Activated naive CD4-positive, alpha-beta T cell treated with anti-CD3 and anti-CD28 coated beads, Interleukin-2, amount 50 U/mL, for 72 hours (primary cell): ENCODE measurements at regions not wholly inside any gene's neighbourhood (a gene's known extent, or its start where the extent isn't known, plus 50 kb on each side); places are given as distances from the start of the nearest gene placed in this dataset.

Experiments
- ATAC-seq, 2 donors: fragments of 150-1000 bp; cut with Tn5 transposase; 2 replicates each; pipeline ENCODE4 v1.10.0; 2021; ENCODE audit warnings: mild to moderate bottlenecking in 2 of 2, moderate library complexity in 2 of 2
- DNase-seq, 2 donors: peaks; one replicate each; pipeline ENCODE4 v3.0.0; 2021 to 2022; ENCODE audit warnings: low spot score in 2 of 2
- H3K27ac Mint-ChIP-seq, 2 donors: one replicate each; pipeline ENCODE4 v1.8.0; 2022; ENCODE audit warnings: mild to moderate bottlenecking in 2 of 2, mixed read lengths in 2 of 2
- H3K36me3 Mint-ChIP-seq, 2 donors: one replicate each; pipeline ENCODE4 v1.8.0; 2022; ENCODE audit warnings: mixed read lengths in 2 of 2
- H3K9me3 Mint-ChIP-seq, 2 donors: one replicate each; pipeline ENCODE4 v1.8.0; 2022; ENCODE audit warnings: mixed read lengths in 2 of 2

DNA sequence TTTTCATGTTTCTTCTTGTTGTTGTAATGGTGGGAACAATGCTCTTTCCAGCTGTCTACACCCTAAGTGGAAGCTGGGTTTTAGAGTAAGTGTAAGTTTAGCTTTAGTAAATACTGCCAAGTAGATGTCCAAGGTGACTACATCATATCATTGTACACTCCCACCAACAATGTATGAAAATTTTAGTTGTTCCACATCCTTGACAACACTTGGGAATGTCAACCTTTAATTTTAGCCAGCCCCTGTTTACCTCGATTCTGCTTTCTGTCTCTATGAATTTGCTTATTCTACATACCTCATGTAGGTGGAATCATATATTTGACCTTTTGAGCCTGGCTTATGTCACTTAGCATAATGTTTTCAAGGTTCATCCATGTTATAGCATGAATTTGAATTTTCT is 93.0 kb downstream of the MTPAP start:
- H3K9me3 Mint-ChIP-seq: peaks cover 11 to 15% of the 10 kb centered on the region in 2 donors
- no peak overlapping the region for H3K27ac Mint-ChIP-seq
- H3K36me3 Mint-ChIP-seq: peaks cover 0 to 8% of the 10 kb centered on the region in 2 donors
- DNase-seq: no peak
- ATAC-seq: no peak

DNA sequence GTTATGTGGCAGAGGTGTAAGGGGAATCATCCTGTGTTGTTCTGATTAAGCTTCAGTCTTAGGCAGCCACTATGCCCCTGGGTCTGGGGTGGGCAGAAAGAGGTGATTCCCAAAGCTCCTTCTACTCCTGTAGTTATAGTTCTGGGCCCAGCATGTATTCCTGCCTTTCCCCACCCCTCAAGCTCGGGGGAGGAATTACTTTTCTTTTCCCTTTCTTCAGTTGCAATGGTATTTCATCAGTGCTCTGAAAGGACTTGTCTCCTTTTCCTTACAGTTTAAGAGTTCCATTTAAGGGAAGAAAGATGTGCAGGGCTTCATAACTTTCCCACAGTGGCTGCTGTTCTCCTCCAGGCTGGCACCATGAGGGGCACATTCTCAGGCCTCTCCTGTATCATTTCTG is 94.2 kb downstream of the MTPAP start:
- DNase-seq (no peak), ATAC-seq (no peak)
- H3K36me3 Mint-ChIP-seq: peaks cover 0 to 8% of the 10 kb centered on the region in 2 donors
- H3K27ac Mint-ChIP-seq: no peak overlapping the region
- peaks cover 11 to 15% of the 10 kb centered on the region in 2 donors for H3K9me3 Mint-ChIP-seq

DNA sequence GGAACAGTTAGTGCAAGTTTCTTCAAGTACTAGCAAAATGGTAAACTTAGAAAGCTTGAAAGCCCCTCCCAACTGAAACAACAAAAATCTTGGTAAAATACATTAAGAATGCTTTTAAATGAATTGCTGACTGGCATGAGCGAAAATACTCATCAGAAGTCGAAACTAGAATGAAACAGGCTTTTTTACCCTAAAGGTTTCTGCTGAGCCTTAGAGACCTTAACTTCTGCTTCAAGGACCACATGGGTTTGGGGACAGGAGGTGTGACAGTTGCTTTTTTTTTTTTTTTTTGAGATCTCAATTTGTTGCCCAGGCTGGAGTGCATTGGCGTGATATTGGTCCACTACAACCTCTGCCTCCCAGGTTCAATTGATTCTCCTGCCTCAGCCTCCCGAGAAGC is 100.3 kb downstream of the MTPAP start:
- Mint-ChIP-seq H3K27ac (no peak overlapping the region), H3K9me3 (peaks cover 6% of the 10 kb centered on the region in 2 donors), H3K36me3 (no peaks in the 10 kb centered on the region)
- ATAC-seq: no peak
- DNase-seq: no peak

DNA sequence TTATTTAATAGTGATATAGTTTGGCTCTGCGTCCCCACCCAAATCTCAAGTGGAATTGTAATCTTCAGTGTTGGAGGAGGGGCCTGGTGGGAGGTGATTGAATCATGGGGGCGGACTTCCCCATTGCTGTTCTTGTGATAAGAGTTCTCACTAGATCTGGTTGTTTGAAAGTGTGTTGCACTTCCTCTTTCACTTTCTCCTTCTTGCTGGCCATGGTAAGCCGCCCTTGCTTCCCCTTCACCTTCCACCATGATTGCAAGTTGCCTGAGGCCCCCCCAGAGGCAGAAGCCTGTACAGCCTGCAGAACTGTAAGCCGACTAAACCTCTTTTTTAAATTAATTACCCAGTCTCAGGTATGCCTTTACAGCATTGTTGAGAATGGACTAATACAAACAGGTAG is 101.4 kb downstream of the MTPAP start:
- no peak overlapping the region for H3K27ac Mint-ChIP-seq
- DNase-seq: no peak
- peaks cover 6% of the 10 kb centered on the region in 2 donors for H3K9me3 Mint-ChIP-seq
- no peaks in the 10 kb centered on the region for H3K36me3 Mint-ChIP-seq
- peak in 1 of 2 donors; percentile 31 for ATAC-seq

DNA sequence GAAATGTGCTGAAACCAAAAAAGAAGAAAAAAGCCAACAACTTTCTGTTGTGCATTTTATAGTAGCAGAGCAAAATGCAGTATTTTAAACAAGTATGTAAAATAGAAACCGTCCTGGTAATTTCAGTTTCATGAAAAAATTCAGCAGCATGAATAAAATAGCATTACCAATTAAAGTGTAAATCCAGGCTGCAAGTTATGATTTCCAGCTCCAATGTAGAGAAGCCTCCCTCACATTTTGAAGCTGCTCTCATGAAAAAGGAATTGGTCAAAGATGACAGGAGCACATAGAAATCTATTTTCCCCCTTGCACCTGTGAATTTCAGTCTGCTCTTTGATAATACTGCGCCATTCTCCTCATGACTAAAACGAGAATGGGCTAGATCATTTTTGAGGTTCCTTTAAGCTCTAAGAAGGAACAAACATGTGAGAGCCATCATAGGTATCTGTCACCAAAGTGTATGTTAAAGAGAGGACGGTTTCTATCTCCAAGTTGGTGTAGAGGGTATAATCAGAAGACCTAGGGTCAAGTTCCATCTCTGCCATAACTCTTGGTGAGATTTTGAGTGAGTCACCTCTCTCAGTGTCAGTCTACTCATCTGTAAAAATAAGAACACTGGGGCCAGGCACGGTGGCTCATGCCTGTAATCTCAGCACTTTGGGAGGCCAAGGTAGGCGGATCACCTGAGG is 107.5 kb downstream of the MTPAP start:
- no peak overlapping the region for H3K27ac Mint-ChIP-seq
- no peak for DNase-seq
- no peaks in the 10 kb centered on the region for H3K36me3 Mint-ChIP-seq
- no peaks in the 10 kb centered on the region for H3K9me3 Mint-ChIP-seq
- ATAC-seq: no peak

DNA sequence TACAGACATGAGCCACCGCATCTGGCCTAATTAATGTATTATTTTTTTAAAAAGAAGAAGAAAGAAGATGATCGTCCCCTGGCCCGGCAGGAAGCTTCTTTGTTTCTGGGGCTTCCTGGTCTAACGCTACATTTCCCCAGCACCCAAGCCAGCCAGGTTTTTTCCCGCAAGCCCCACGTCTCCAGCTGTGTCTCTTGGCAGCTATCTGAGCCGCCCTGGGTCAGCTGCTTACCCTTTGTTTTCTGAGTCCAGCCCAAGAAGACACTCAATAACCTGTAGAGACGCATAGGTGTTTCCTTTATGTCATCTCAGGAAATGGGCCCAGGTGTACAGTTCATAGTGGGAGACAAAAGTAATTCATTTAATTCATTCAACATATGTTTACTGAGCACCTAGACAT is 110.2 kb downstream of the MTPAP start:
- Mint-ChIP-seq H3K27ac (peak overlapping the region in 1 of 2 donors; percentile 85), H3K36me3 (no peaks in the 10 kb centered on the region), H3K9me3 (no peaks in the 10 kb centered on the region)
- DNase-seq (no peak), ATAC-seq (no peak)

DNA sequence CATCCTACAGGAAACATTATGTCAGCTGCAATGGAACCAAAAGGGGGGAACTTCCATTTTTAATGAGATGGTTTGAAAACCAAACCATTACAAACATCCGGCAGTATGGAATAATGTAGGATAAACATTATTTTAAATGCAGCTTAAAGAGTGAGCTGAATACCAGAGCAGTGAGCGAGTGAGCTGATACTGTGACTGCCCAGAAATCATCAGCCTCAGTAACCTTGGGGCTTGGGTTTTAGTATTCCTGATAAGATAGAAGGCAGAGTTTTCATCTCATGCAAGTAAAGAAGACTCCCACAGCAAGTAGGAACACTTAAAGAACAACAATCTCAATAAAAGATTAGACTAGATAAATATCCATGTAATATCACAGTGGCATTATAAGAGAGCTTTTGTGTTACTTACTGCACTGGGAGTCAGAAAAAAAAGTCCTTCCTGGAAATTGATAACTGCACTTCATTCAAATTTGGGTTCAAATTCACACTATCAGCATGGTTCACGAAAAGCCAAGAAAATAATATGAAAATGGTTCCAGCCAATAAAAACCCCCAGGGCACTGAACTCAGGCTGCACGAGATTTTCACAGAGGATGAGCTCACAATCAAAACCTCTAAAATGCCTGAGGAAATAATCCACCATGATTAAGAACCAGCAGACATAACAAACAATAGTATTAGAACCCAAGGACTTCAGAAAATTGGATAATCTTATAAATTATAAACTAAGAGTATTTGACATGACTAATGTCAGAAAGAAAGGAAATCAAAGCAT is 115.7 kb downstream of the MTPAP start:
- no peak for DNase-seq
- Mint-ChIP-seq H3K9me3 (no peaks in the 10 kb centered on the region), H3K36me3 (no peaks in the 10 kb centered on the region), H3K27ac (no peak overlapping the region)
- no peak for ATAC-seq

DNA sequence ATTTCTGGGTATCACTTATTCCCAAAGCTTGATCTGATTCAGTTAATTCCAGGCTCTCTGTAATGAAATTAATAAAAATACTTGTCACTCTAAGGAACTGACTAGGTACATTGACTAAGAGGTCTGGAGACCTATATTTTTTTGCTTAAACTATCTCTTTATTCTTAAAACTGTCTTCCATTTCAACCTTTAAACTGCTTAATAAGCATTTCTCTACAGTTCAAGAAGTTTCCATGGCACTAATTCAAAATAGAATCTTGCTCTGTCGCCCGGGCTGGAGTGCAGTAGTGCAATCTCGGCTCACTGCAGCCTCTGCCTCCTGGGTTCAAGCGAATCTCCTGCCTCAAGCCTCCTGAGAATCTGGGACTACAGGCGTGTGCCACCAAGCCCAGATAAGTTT is 117.4 kb downstream of the MTPAP start:
- H3K9me3 Mint-ChIP-seq: no peaks in the 10 kb centered on the region
- H3K27ac Mint-ChIP-seq: no peak overlapping the region
- H3K36me3 Mint-ChIP-seq: no peaks in the 10 kb centered on the region
- ATAC-seq: no peak
- DNase-seq: no peak

DNA sequence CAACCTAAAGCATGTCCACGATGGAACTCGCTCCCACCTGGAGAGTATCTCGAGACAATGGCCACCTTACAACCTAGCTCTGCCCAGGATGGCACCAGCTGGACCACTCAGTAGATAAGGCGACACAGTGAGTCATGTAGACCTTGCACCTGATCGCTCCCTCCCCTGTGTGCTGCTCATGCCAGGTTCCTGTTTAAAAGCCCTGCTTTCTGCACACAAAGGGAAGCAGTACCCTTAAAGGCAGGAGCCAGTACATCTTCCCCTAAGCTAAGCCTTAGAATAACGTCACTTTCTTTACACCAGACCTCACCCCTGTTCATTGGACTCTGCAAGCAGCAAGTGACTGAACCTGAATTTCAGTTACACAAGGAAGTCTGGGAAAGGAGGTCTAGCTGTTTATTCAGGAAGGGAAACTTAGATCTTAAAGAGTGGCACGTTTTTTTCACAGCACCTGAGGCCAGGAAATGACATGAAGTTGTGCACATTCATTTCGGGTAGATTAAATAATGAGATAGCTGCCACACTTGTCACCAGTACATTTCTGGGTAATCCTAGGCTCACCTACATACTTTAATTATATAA is 117.9 kb downstream of the MTPAP start:
- DNase-seq (no peak), ATAC-seq (peak; percentile 29 to 32)
- Mint-ChIP-seq H3K9me3 (no peaks in the 10 kb centered on the region), H3K36me3 (no peaks in the 10 kb centered on the region), H3K27ac (no peak overlapping the region)

DNA sequence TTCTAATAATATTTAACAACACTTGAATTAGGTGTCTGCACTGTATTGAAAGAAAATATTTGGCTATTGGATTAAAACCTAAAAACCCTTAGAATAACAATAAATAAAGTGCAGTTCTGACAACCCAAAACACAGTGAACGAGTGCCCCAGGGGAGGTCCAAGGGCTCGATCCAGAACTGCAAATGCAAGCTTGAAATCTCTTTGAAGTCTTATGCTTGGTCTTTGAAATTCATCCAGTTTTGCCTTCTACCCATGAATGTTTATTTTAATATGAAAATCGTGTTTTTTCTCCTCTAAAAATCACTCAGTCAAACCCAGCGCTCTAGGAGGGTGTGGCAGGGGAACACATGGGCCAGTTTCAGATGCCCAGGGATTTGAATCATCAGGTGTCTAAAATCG is 119.5 kb downstream of the MTPAP start:
- Mint-ChIP-seq H3K27ac (no peak overlapping the region), H3K9me3 (no peaks in the 10 kb centered on the region), H3K36me3 (no peaks in the 10 kb centered on the region)
- DNase-seq (no peak), ATAC-seq (no peak)

DNA sequence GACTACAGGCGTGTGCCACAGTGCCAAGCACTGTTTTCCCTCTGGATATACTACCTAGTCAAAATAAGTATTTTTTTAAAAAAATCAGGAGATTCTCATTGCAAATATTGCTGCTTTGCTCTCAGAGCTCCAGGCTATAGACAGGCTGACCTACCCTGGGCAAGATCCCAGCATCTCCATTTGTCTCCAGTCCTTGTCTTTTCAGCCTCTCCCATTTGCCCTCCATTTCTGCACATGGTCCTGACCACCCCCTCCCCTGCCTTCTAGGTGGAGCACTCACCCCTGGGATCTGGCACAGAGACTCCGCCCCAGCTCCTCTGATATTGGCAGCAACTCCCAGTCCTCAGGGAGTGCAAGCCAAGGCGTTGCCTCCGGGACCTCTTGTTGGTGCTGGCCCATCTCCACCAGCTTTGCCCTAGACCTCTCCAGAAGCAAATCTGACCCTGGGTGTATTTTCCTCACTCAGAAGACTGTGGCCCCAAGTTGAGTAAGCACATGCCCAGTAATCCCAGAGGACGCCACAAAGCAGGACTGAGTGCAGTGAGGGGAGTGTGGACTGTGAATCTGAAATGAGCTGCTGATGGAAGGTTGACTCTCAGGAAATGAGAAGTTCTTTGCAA is 120.6 kb downstream of the MTPAP start:
- H3K36me3 Mint-ChIP-seq: no peaks in the 10 kb centered on the region
- ATAC-seq (no peak), DNase-seq (no peak)
- H3K27ac Mint-ChIP-seq: no peak overlapping the region
- no peaks in the 10 kb centered on the region for H3K9me3 Mint-ChIP-seq

DNA sequence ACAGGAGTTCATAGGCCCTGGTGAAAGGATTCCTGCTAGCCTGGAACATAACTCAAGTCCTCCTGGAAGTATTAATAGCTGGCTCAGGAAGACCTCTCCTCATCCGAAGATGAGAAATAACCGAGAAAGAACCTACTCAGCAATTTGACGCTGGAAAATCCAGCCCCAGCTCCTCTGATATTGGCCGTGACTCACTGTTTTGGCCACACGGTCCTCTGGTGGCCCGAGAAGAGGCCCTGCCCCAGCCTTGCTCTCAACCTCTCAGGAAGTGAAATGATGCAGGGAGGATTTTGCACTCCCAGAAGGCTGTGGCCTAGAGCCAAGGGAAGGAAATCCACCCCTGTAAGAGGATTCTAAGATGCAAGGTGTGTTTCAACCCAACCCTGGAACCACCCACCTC is 121.6 kb downstream of the MTPAP start:
- no peaks in the 10 kb centered on the region for H3K36me3 Mint-ChIP-seq
- H3K9me3 Mint-ChIP-seq: no peaks in the 10 kb centered on the region
- H3K27ac Mint-ChIP-seq: no peak overlapping the region
- DNase-seq (no peak), ATAC-seq (no peak)

DNA sequence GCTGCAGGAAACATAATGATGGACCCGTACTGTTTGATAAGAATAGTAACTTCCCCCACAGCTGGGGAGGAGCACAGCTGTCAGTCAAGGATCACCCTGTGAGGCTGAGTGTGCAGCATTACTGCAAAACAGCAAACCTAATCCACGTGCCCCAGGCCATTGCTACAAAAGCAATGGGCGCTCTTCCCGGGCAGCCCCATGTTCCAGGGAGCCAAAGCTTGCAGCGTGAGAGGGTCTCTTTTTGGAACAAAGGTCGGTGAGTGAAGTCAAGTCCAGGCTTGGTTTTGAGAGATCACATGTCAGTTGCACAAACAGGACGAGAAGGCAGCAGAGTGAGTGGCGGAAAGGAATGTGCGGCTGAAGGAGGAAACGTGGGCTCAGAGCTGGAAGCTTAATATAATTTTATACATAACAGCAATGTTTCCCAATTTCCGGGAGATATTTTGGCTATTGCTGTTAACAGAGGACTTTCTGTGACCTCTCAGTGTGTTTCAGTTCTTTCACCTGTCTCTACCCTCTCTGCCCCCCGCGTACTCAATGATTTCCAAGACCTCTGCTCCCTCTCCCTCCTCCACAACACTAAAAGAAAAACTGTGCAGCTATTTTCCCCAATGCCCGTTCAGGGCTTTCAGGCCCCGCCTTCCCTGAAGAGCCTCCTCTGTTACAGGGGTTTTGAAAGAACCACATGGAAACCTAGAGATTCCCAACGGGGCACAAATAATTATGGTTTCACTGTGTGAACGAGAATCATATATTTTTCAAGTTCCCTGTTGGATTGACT is 128.9 kb downstream of the MTPAP start:
- DNase-seq (no peak), ATAC-seq (no peak)
- Mint-ChIP-seq H3K9me3 (no peaks in the 10 kb centered on the region), H3K36me3 (no peaks in the 10 kb centered on the region), H3K27ac (no peak overlapping the region)

DNA sequence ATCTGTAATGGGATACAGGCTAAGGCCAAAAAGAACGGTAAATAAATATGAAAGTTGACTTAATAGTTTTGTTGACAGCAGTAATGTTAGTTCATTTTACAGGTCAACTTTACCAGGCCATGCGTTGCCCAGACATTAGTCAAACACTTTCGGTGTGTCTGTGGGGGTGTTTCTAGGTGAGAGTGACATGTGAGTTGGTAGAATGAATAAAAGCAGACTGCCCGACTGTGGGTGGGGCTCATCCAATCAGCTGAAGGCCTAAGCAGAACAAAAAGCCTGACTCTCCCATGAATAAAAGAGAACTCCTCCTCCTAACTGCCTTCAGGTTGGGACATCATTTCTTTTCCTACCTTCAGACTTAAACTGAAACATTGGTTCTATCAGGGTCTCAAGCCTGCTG is 132.3 kb downstream of the MTPAP start:
- DNase-seq (no peak), ATAC-seq (no peak)
- no peaks in the 10 kb centered on the region for H3K36me3 Mint-ChIP-seq
- H3K27ac Mint-ChIP-seq: no peak overlapping the region
- no peaks in the 10 kb centered on the region for H3K9me3 Mint-ChIP-seq

DNA sequence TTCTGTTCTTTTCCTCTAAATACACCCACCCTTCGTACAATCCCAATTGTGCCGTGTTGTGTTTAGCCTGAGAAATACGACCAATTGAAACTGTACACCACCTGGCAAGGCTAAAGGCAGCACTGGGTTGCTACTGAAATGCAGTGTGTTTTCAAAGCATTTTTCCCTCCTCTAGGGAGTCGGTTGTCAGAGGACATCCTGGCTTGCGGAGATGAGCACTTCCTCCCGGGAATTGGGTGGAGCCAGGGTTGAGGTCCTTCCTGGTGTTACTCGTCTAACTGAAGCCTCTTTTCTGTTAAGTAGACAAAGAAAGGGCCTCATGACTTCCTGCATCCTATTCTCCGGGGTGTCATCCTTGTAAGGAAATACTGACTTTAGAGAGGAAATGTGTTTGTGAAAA is 133.5 kb downstream of the MTPAP start:
- no peaks in the 10 kb centered on the region for H3K9me3 Mint-ChIP-seq
- H3K27ac Mint-ChIP-seq: no peak overlapping the region
- DNase-seq (no peak), ATAC-seq (no peak)
- no peaks in the 10 kb centered on the region for H3K36me3 Mint-ChIP-seq

DNA sequence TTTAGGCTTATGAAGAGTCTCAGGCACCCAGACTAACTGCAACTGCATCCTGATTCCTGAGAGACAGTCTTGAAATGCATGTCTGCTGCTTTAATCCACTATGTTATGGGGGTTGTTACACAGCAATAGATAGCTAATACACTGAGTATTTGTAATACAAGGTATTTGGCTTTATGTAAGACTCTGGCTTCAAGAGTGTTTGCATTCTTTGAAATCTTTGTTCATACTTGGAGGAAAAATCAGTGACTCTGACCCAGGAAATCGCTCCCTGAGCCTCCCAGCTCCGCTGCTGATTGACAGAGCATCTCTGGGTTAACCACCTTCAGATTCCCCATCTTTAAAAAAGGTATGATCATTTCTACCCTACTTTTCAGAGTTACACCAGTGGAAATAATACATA is 133.9 kb downstream of the MTPAP start:
- Mint-ChIP-seq H3K36me3 (no peaks in the 10 kb centered on the region), H3K9me3 (no peaks in the 10 kb centered on the region), H3K27ac (no peak overlapping the region)
- ATAC-seq (no peak), DNase-seq (no peak)

DNA sequence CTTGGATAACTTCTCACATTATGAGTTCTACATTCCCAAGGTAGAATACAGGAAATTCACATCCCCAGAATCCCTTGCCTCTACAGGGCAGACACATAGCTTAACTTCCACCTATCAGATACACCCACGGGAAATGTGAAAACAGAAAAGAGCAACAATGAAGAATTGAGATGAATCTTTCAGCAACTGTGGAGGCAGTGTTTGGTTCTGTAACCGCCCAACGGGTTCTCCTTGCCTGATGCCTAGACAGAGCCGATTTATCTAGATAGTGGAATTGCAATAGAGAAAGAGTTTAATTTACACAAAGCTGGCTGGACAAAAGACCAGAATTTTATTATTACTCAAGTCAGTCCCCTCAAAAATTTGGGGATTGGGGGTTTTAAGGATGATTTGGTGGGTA is 138.8 kb downstream of the MTPAP start:
- no peak overlapping the region for H3K27ac Mint-ChIP-seq
- ATAC-seq: no peak
- no peak for DNase-seq
- H3K9me3 Mint-ChIP-seq: no peaks in the 10 kb centered on the region
- H3K36me3 Mint-ChIP-seq: no peaks in the 10 kb centered on the region
